Lower lobe of right lung (tissue), 2 donors: ENCODE measurements at regions not wholly inside any gene's neighbourhood (a gene's known extent, or its start where the extent isn't known, plus 50 kb on each side); places are given as distances from the start of the nearest gene placed in this dataset.
"Not testable (repeated sequence)": the region's sequence is repeated elsewhere in the genome, so short reads cannot be mapped to it uniquely, and the experiment has no call there.

Experiments used
- ATAC-seq, 2 donors: fragments of 200-7000 bp; cut with Tn5 transposase; one replicate each; pipeline ENCODE4 v1.9.1; 2020 to 2022; ENCODE audit warnings: mild to moderate bottlenecking in 2 of 2, moderate library complexity in 2 of 2
- DNase-seq: peaks from one replicate; pipeline ENCODE4 v3.0.0-alpha.2; 2020
- H3K27ac ChIP-seq: fragments of 200-600 bp; one replicate; pipeline ENCODE4 v1.8.0; 2022
- H3K27me3 ChIP-seq: fragments of 200-600 bp; one replicate; pipeline ENCODE4 v1.8.0; 2022; ENCODE audit warnings: low read depth
- H3K36me3 ChIP-seq: fragments of 200-600 bp; one replicate; pipeline ENCODE4 v1.8.0; 2022; ENCODE audit warnings: mild to moderate bottlenecking
- H3K4me1 ChIP-seq: fragments of 200-600 bp; one replicate; pipeline ENCODE4 v1.8.0; 2022
- H3K4me3 ChIP-seq: fragments of 200-600 bp; one replicate; pipeline ENCODE4 v1.8.0; 2022; ENCODE audit warnings: mild to moderate bottlenecking
- H3K9me3 ChIP-seq: fragments of 200-600 bp; one replicate; pipeline ENCODE4 v1.8.0; 2022
- intact Hi-C: fragments of 100-400 bp; cut with DNase I; formaldehyde crosslinking; loops from one replicate; pipeline ENCODE4 v1.11.0; 2022
- TF ChIP-seq, protein P1 (sequence below): fragments of 200-600 bp; IDR thresholded peaks from one replicate; pipeline ENCODE4 v1.8.0; 2022; ENCODE audit warnings: antibody characterized with exemption, mild to moderate bottlenecking
- donor health status: DM: no; HTN: yes; CAD: no; lungs with severe emphysema.

DNA sequence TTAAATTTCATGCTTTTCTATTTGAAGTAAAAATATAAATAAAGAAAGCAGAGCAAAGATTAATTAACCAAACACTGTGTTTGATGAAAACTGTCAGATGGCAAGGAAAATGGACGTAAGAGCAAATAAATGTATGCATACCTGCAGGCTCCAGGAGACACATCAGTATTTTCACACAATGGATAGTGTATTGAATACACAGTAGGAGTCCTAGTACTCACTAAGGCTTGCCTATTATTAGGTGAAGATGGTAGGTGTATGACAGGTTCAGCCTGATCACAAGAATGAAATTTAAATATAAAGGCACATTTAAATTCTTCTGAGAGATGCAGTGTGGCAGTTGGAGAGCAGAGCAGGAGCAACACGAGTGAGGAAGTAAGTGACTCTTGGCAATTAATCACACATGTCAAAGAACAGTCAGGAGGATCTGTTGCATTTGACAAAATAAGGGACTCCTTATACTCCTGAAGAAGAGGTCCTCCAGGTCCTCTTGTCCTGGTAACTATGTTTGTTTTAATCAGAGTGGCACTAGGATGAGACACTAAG is 106.0 kb upstream of the NDST4 start:
- intact Hi-C loops, result no loop called here
- TF ChIP-seq, protein P1, sequence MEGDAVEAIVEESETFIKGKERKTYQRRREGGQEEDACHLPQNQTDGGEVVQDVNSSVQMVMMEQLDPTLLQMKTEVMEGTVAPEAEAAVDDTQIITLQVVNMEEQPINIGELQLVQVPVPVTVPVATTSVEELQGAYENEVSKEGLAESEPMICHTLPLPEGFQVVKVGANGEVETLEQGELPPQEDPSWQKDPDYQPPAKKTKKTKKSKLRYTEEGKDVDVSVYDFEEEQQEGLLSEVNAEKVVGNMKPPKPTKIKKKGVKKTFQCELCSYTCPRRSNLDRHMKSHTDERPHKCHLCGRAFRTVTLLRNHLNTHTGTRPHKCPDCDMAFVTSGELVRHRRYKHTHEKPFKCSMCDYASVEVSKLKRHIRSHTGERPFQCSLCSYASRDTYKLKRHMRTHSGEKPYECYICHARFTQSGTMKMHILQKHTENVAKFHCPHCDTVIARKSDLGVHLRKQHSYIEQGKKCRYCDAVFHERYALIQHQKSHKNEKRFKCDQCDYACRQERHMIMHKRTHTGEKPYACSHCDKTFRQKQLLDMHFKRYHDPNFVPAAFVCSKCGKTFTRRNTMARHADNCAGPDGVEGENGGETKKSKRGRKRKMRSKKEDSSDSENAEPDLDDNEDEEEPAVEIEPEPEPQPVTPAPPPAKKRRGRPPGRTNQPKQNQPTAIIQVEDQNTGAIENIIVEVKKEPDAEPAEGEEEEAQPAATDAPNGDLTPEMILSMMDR, result no peak
- H3K4me1 ChIP-seq, result no peaks in the 10 kb centered on the region
- no peak overlapping the region for H3K4me3 ChIP-seq
- DNase-seq (no peak), ATAC-seq (no peak)
- H3K27ac ChIP-seq, result no peak overlapping the region
- H3K9me3 ChIP-seq, result no peaks in the 10 kb centered on the region
- no peaks in the 10 kb centered on the region for H3K36me3 ChIP-seq
- H3K27me3 ChIP-seq, result no peaks in the 10 kb centered on the region

DNA sequence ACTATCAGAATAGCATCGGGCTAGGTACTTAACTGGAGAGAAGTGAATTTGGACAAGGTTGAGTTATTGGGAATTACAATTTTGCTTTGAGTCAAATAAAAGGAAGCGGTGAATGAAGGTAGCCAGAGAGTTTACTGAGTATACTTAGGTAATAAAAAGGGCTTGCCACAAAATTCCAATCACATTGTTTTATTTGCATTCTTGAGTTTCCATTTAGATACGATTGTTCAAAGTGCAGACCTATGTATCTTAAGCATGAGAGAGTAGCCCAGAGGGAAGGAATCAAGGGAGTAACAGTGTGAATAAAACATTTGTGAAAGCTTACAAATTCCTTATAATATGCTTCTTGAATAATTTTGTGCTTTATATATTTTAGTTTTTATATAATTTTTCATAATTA is 102.5 kb upstream of the NDST4 start:
- Histone ChIP-seq H3K27me3 (no peaks in the 10 kb centered on the region), H3K27ac (no peak overlapping the region), H3K9me3 (no peaks in the 10 kb centered on the region), H3K4me1 (no peaks in the 10 kb centered on the region), H3K4me3 (no peak overlapping the region), H3K36me3 (no peaks in the 10 kb centered on the region)
- TF ChIP-seq, protein P1, result no peak
- intact Hi-C loops, result no loop called here
- DNase-seq (no peak), ATAC-seq (no peak)

GRCh38 chr4:115213716-115214115 is 100.3 kb upstream of the NDST4 start:
- intact Hi-C loops, result no loop called here
- no peak for DNase-seq
- ATAC-seq, result no peak

DNA sequence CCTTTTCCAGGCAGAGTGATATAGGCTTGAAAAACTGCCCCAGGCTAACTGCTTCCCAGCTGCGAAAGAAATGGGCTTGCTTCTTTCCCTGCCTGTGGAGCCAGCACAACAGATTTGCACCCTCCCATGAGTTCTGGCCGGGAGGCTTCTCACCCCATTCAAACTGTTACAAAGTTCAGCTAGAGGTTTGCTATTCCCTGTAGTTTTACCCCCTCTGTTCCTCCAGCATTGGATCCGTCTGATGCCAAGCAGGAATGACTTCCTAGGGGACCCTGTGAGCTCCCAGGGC is 87.6 kb upstream of the NDST4 start:
- ATAC-seq (no peak), DNase-seq (no peak)
- TF ChIP-seq, protein P1, result no peak
- Histone ChIP-seq H3K9me3 (no peaks in the 10 kb centered on the region), H3K27ac (no peak overlapping the region), H3K27me3 (no peaks in the 10 kb centered on the region), H3K4me3 (no peak overlapping the region), H3K4me1 (no peaks in the 10 kb centered on the region), H3K36me3 (no peaks in the 10 kb centered on the region)
- intact Hi-C loops, result no loop called here

More at GRCh38 chr4:115213716-115214115, 100.3 kb upstream of the NDST4 start:
- no peaks in the 10 kb centered on the region for H3K36me3 ChIP-seq
- no peaks in the 10 kb centered on the region for H3K9me3 ChIP-seq
- no peak overlapping the region for H3K4me3 ChIP-seq
- H3K27me3 ChIP-seq, result no peaks in the 10 kb centered on the region
- TF ChIP-seq, protein P1, result no peak
- H3K4me1 ChIP-seq, result no peaks in the 10 kb centered on the region
- no peak overlapping the region for H3K27ac ChIP-seq

DNA sequence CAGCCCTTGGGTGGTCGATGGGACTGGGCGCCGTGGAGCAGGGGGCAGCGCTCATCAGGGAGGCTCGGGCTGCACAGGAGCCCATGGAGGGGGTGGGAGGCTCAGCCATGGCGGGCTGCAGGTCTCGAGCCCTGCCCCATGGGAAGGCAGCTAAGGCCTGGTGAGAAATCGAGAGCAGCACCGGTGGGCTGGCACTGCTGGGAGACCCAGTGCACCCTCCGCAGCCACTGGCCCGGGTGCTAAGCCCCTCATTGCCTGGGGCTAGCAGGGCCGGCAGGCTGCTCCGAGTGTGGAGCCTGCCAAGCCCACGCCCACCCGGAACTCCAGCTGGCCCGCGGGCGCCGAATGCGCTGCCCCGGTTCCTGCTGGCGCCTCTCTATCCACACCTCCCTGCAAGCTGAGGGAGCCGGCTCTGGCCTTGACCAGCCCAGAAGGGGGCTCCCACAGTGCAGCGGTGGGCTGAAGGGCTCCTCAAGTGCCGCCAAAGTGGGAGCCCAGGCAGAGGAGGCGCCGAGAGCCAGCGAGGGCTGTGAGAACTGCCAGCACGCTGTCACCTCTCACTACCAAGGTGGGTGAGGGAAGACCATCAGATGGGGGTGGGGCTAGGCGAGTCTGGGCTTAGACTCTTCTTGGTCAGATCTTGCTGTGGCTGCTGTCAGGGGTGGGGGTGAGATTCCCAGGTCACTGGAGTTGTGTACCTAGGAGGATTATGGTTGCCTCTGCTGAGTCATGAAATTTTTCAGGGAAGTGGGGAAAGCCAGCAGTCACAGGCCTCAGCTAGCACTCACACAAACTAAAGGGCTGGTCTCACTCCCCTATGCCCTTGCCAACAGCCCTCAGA is 87.0 kb upstream of the NDST4 start:
- H3K4me1 ChIP-seq, H3K4me3 ChIP-seq, H3K36me3 ChIP-seq, DNase-seq, H3K27ac ChIP-seq, ATAC-seq, intact Hi-C loops, H3K27me3 ChIP-seq, H3K9me3 ChIP-seq: not testable (repeated sequence)

DNA sequence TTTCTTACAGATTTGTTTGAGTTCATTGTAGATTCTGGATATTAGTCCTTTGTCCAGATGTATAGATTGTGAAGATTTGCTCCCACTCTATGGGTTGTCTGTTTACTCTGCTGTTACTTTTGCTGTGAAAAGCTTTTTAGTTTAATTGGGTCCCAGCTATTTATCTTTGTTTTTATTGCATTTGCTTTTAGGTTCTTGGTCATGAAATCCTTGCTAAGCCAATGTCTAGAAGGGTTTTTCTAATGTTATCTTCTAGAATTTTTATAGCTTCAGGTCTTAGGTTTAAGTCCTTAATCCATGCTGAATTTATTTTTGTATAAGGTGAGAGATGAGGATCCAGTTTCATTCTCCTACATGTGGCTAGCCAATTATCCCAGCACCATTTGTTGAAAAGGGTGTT is 81.2 kb upstream of the NDST4 start:
- H3K27me3 ChIP-seq, H3K4me3 ChIP-seq, intact Hi-C loops, H3K9me3 ChIP-seq, H3K36me3 ChIP-seq, ATAC-seq, DNase-seq, H3K27ac ChIP-seq, H3K4me1 ChIP-seq: not testable (repeated sequence)
